Mesendoderm (in vitro differentiated cells): ENCODE measurements at regions not wholly inside any gene's neighbourhood (a gene's known extent, or its start where the extent isn't known, plus 50 kb on each side); places are given as distances from the start of the nearest gene placed in this dataset.
"Not testable (repeated sequence)": the region's sequence is repeated elsewhere in the genome, so short reads cannot be mapped to it uniquely, and the experiment has no call there.

Experiments
- DNase-seq: peaks from one replicate; pipeline ENCODE4 v3.0.0; 2013
- H2AK5ac ChIP-seq: 2 replicates; pipeline ENCODE4 v1.6.1; 2013; ENCODE audit warnings: low read length, inconsistent platforms
- H2BK120ac ChIP-seq: 2 replicates; pipeline ENCODE4 v1.6.1; 2013; ENCODE audit warnings: low read depth, mild to moderate bottlenecking, low read length, moderate library complexity, mixed read lengths
- H2BK15ac ChIP-seq: replicated peaks from 2 replicates; pipeline ENCODE4 v1.6.1; 2013; ENCODE audit warnings: low read depth, mild to moderate bottlenecking, moderate library complexity
- H2BK5ac ChIP-seq: 2 replicates; pipeline ENCODE4 v1.6.1; 2013; ENCODE audit warnings: low read length, inconsistent platforms
- H3K18ac ChIP-seq: 2 replicates; pipeline ENCODE4 v1.6.1; 2013; ENCODE audit warnings: mild to moderate bottlenecking, low read length, mixed read lengths
- H3K23ac ChIP-seq: one replicate; pipeline ENCODE4 v1.6.1; 2013; ENCODE audit warnings: low read length
- H3K27ac ChIP-seq: 2 replicates; pipeline ENCODE4 v1.5.1; 2013; ENCODE audit warnings: low read depth, mild to moderate bottlenecking, inconsistent platforms, low read length, moderate library complexity
- H3K27me3 ChIP-seq: 2 replicates; pipeline ENCODE4 v1.6.1; 2013; ENCODE audit warnings: low read length, control low read depth, mild to moderate bottlenecking, inconsistent platforms; ENCODE audit not compliant: insufficient read depth, poor library complexity
- H3K36me3 ChIP-seq: 2 replicates; pipeline ENCODE4 v1.6.1; 2013; ENCODE audit warnings: low read length, inconsistent platforms; ENCODE audit not compliant: control insufficient read depth, insufficient read depth
- H3K4ac ChIP-seq: one replicate; pipeline ENCODE4 v1.6.1; 2013; ENCODE audit warnings: low read depth, mild to moderate bottlenecking, low read length, moderate library complexity
- H3K4me1 ChIP-seq: 2 replicates; pipeline ENCODE4 v1.6.1; 2013; ENCODE audit warnings: low read depth, low read length, inconsistent platforms; ENCODE audit not compliant: control insufficient read depth
- H3K4me2 ChIP-seq: 2 replicates; pipeline ENCODE4 v1.6.1; 2013; ENCODE audit warnings: low read length
- H3K4me3 ChIP-seq: 2 replicates; pipeline ENCODE4 v1.5.1; 2013; ENCODE audit warnings: mild to moderate bottlenecking, low read length
- H3K56ac ChIP-seq: one replicate; pipeline ENCODE4 v1.6.1; 2013; ENCODE audit warnings: low read length
- H3K79me1 ChIP-seq: 2 replicates; pipeline ENCODE4 v1.6.1; 2013; ENCODE audit warnings: low read length, inconsistent platforms
- H3K79me2 ChIP-seq: 2 replicates; pipeline ENCODE4 v1.6.1; 2013; ENCODE audit warnings: mild to moderate bottlenecking, low read length; ENCODE audit not compliant: control insufficient read depth, insufficient read depth
- H3K9ac ChIP-seq: 2 replicates; pipeline ENCODE4 v1.6.1; 2013; ENCODE audit warnings: low read length, inconsistent platforms
- H4K5ac ChIP-seq: one replicate; pipeline ENCODE4 v1.6.1; 2013; ENCODE audit warnings: low read length
- H4K8ac ChIP-seq: one replicate; pipeline ENCODE4 v1.6.1; 2013; ENCODE audit warnings: low read depth, mild to moderate bottlenecking, control low read depth, low read length, moderate library complexity
- WGBS: extraction: QIAGEN DNeasy Blood & Tissue Kit; methylation state at CpG from one replicate; pipeline ENCODE4 v1.1.7; 2013; ENCODE audit warnings: low lambda C conversion rate, missing lambda C conversion rate; ENCODE audit not compliant: insufficient coverage; ENCODE audit errors: extremely low coverage; 5-methylcytosine and 5-hydroxymethylcytosine counted together

DNA sequence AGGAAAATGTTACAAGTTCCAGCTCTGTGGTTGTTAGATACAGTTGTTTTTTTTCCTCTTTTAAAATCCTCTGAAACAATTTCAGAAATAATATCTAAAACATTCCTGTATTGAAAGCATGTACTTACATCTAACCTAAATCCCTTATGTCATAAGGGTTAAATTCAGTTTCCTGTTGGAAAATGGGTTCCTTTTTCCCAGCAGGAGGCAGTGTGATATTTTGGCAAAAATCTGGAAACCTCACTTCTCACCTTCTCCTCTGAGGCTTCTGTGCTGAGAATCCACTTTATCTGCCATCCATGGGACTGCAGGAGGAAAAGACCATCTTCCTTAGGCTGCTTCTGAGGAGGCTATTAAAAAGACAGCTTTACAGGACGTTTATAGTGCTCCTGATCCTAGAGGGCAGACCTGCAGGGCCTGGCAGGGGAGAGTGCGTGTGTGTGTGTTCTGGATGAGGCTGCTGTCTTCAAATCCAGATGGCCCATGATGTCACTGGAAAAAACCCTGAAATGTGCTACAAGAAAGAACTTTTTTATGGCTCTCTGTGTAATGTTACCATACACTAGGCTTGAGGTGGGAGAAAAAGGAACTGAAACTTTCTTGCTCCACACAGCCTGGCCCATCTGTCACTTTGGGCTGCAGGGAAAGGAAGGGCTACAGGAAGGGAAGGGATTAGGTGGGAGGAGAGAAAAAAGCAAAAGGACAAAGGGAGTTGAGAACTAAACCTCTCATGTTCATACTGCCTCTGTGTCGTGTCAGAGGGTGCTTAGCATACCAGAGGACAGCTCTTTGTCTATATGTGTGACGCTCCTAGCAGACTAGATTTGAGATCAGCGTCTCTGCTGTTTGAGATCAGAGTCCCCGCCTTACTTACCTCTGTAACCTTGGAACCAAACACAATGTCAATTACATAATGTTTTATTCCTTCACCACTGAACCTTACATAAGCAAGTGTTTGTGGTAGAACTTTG lies 379.2 kb upstream of the SPAG17 start:
- H2AK5ac ChIP-seq: no peak overlapping the region
- no peaks in the 10 kb centered on the region for H3K36me3 ChIP-seq
- WGBS: no CpG with 5 or more reads among the region's 6 CpGs
- H3K9ac ChIP-seq: no peak overlapping the region
- H3K4me1 ChIP-seq: no peaks in the 10 kb centered on the region
- H3K4me2 ChIP-seq: no peak overlapping the region
- H2BK120ac ChIP-seq: no peak overlapping the region
- no peaks in the 10 kb centered on the region for H3K79me1 ChIP-seq
- DNase-seq: peak; percentile 44
- H2BK15ac ChIP-seq: no peak overlapping the region
- no peaks in the 10 kb centered on the region for H3K27me3 ChIP-seq
- no peak overlapping the region for H3K18ac ChIP-seq
- H3K23ac ChIP-seq: no peak overlapping the region
- no peak overlapping the region for H4K8ac ChIP-seq
- H3K79me2 ChIP-seq: no peaks in the 10 kb centered on the region
- H2BK5ac ChIP-seq: no peak overlapping the region
- no peak overlapping the region for H3K27ac ChIP-seq
- H3K56ac ChIP-seq: no peak overlapping the region
- H4K5ac ChIP-seq: no peak overlapping the region
- no peak overlapping the region for H3K4ac ChIP-seq
- no peak overlapping the region for H3K4me3 ChIP-seq

GRCh38 chr1:118558933-118559332 lies 373.9 kb upstream of the SPAG17 start:
- H3K79me1 ChIP-seq: no peaks in the 10 kb centered on the region
- H2BK15ac ChIP-seq: no peak overlapping the region
- no peak overlapping the region for H4K8ac ChIP-seq
- no peak overlapping the region for H2AK5ac ChIP-seq
- H3K23ac ChIP-seq: no peak overlapping the region
- no peak overlapping the region for H3K4me3 ChIP-seq
- no peak overlapping the region for H4K5ac ChIP-seq
- no peak for DNase-seq
- H3K27me3 ChIP-seq: no peaks in the 10 kb centered on the region
- no peak overlapping the region for H3K56ac ChIP-seq
- H3K79me2 ChIP-seq: no peaks in the 10 kb centered on the region
- H2BK120ac ChIP-seq: no peak overlapping the region
- no peak overlapping the region for H3K4me2 ChIP-seq
- H3K4me1 ChIP-seq: no peaks in the 10 kb centered on the region
- no CpG with 5 or more reads among the region's 3 CpGs for WGBS
- H3K27ac ChIP-seq: no peak overlapping the region
- H3K36me3 ChIP-seq: no peaks in the 10 kb centered on the region
- H3K18ac ChIP-seq: no peak overlapping the region
- no peak overlapping the region for H3K4ac ChIP-seq
- H2BK5ac ChIP-seq: no peak overlapping the region
- no peak overlapping the region for H3K9ac ChIP-seq

- Histone ChIP-seq H2BK5ac (no peak overlapping the region), H3K27me3 (no peaks in the 10 kb centered on the region), H3K36me3 (no peaks in the 10 kb centered on the region), H3K18ac (no peak overlapping the region), H4K5ac (no peak overlapping the region), H2AK5ac (no peak overlapping the region), H3K4me3 (no peak overlapping the region), H3K79me1 (no peaks in the 10 kb centered on the region), H4K8ac (no peak overlapping the region), H3K23ac (no peak overlapping the region), H2BK15ac (no peak overlapping the region), H3K56ac (no peak overlapping the region), H3K27ac (no peak overlapping the region), H3K9ac (no peak overlapping the region), H3K4ac (no peak overlapping the region), H3K4me2 (no peak overlapping the region), H3K4me1 (no peaks in the 10 kb centered on the region), H2BK120ac (no peak overlapping the region), H3K79me2 (no peaks in the 10 kb centered on the region)
- WGBS: no CpG with 5 or more reads among the region's 2 CpGs
- peak; percentile 30 for DNase-seq
These were observed 371.9 kb upstream of the SPAG17 start for GRCh38 chr1:118556936-118557335.

DNA sequence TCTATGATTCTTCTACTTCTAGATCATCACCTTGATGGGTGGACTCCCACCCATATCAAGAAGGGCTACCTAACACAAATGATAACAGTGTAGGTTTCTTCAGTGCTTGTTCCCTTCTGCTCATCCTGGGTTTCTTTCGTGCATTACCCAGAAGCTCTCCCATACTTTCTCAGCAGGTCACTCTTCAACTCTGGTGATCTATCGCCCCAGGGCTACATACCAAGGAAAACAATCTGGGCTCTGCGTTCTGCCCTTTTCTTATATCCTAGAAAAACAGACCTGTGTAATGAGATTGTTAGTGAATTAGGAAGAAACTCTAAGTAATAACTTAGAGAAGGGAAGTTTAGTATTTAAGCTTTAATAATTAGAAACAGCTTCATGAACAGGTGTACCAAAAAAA lies 370.6 kb upstream of the SPAG17 start:
- Histone ChIP-seq H4K8ac (no peak overlapping the region), H3K9ac (no peak overlapping the region), H3K56ac (no peak overlapping the region), H3K79me2 (no peaks in the 10 kb centered on the region), H3K4me3 (no peak overlapping the region), H2BK15ac (no peak overlapping the region), H4K5ac (no peak overlapping the region), H3K4me2 (no peak overlapping the region), H3K18ac (no peak overlapping the region), H2AK5ac (no peak overlapping the region), H2BK5ac (no peak overlapping the region), H3K23ac (no peak overlapping the region), H3K79me1 (no peaks in the 10 kb centered on the region), H3K4me1 (no peaks in the 10 kb centered on the region), H3K36me3 (no peaks in the 10 kb centered on the region), H3K27ac (no peak overlapping the region), H2BK120ac (no peak overlapping the region), H3K27me3 (no peaks in the 10 kb centered on the region), H3K4ac (no peak overlapping the region)
- WGBS: no CpG with 5 or more reads among the region's 3 CpGs
- peak; percentile 19 for DNase-seq

DNA sequence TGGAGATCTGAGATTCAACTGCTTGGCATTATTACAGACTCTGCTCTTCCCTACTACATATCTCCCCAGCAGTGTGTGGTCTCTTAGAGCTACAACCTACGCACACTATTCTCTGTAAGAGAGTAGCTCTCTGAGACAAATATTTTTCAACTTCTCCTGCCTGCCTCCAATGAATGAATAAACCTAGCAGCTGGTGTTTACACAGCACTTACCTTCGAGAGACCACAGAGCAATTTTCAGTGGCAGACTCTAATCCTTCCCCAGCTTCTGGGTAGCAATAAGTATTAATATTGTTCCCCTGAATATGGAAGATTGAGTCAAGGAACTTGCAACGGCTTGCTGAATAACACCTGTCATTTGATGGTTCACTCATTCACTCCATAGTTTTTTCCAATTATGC lies 350.9 kb upstream of the SPAG17 start:
- H2BK120ac ChIP-seq: no peak overlapping the region
- no peak overlapping the region for H2BK15ac ChIP-seq
- no peak overlapping the region for H3K18ac ChIP-seq
- no peak overlapping the region for H3K56ac ChIP-seq
- H3K36me3 ChIP-seq: no peaks in the 10 kb centered on the region
- no CpG with 5 or more reads among the region's 3 CpGs for WGBS
- no peaks in the 10 kb centered on the region for H3K27me3 ChIP-seq
- no peak overlapping the region for H3K23ac ChIP-seq
- H3K4me2 ChIP-seq: no peak overlapping the region
- no peak for DNase-seq
- no peak overlapping the region for H4K8ac ChIP-seq
- H2AK5ac ChIP-seq: no peak overlapping the region
- no peak overlapping the region for H2BK5ac ChIP-seq
- H3K79me1 ChIP-seq: no peaks in the 10 kb centered on the region
- H3K4ac ChIP-seq: no peak overlapping the region
- H3K27ac ChIP-seq: no peak overlapping the region
- H3K9ac ChIP-seq: no peak overlapping the region
- H3K4me1 ChIP-seq: no peaks in the 10 kb centered on the region
- H3K79me2 ChIP-seq: no peaks in the 10 kb centered on the region
- no peak overlapping the region for H3K4me3 ChIP-seq
- no peak overlapping the region for H4K5ac ChIP-seq

DNA sequence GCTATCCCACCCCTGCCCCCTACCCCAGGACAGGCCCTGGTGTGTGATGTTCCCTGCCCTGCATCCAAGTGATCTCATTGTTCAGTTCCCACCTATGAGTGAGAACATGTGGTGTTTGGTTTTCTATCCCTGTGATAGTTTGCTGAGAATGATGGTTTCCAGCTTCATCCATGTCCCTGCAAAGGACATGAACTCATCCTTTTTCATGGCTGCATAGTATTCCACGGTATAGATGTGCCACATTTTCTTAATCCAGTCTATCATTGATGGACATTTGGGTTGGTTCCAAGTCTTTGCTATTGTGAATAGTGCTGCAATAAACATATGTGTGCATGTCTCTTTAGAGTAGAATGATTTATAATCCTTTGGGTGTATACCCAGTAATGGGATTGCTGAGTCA lies 326.9 kb upstream of the SPAG17 start:
- not testable (repeated sequence) for H3K23ac ChIP-seq

More for the DNA sequence above, 326.9 kb upstream of the SPAG17 start:
- H3K79me2 ChIP-seq, H3K4me2 ChIP-seq, H3K79me1 ChIP-seq, H2BK120ac ChIP-seq, H4K5ac ChIP-seq, H3K56ac ChIP-seq, H3K18ac ChIP-seq, H2BK15ac ChIP-seq, H3K9ac ChIP-seq, H3K27ac ChIP-seq, H2BK5ac ChIP-seq, H3K4me3 ChIP-seq, H3K27me3 ChIP-seq, H2AK5ac ChIP-seq, H3K4me1 ChIP-seq, H3K36me3 ChIP-seq, H3K4ac ChIP-seq, DNase-seq, H4K8ac ChIP-seq: not testable (repeated sequence)
- no CpG with 5 or more reads among the region's 1 CpG for WGBS
